HG02623 (cell line): ENCODE measurements at regions not wholly inside any gene's neighbourhood (a gene's known extent, or its start where the extent isn't known, plus 50 kb on each side); places are given as distances from the start of the nearest gene placed in this dataset.
"Not testable (repeated sequence)": the region's sequence is repeated elsewhere in the genome, so short reads cannot be mapped to it uniquely, and the experiment has no call there.

Experiments used
- ATAC-seq: cut with Tn5 transposase; IDR thresholded peaks from one replicate; pipeline ENCODE4 v1.9.1; 2021; ENCODE audit warnings: moderate library complexity; ENCODE audit not compliant: unreplicated experiment

- ATAC-seq = no peak
Observed at GRCh38 chr4:186845137-186845842, 121.6 kb upstream of the FAT1 start.

- no peak for ATAC-seq
Observed at GRCh38 chr4:186846426-186846825, 122.8 kb upstream of the FAT1 start.

- ATAC-seq = not testable (repeated sequence)
Observed at GRCh38 chr4:186847429-186848131, 123.9 kb upstream of the FAT1 start.

- no peak for ATAC-seq
Observed at GRCh38 chr4:186848437-186848836, 124.8 kb upstream of the FAT1 start.

GRCh38 chr4:186851291-186852072, 127.8 kb upstream of the FAT1 start:
- no peak for ATAC-seq

- no peak for ATAC-seq
Observed at GRCh38 chr4:186852073-186852420, 128.4 kb upstream of the FAT1 start.

- peak; percentile 58 for ATAC-seq
Observed at GRCh38 chr4:186852964-186853391, 129.3 kb upstream of the FAT1 start.

- ATAC-seq = no peak
Observed at GRCh38 chr4:186854256-186854655, 130.6 kb upstream of the FAT1 start.

- no peak for ATAC-seq
Observed at GRCh38 chr4:186855111-186855510, 131.5 kb upstream of the FAT1 start.

GRCh38 chr4:186857793-186858192, 134.1 kb upstream of the FAT1 start:
- no peak for ATAC-seq

GRCh38 chr4:186858355-186858754, 134.7 kb upstream of the FAT1 start:
- no peak for ATAC-seq

GRCh38 chr4:186859420-186859819, 135.8 kb upstream of the FAT1 start:
- ATAC-seq = no peak

- ATAC-seq = no peak
Observed at GRCh38 chr4:186861317-186861716, 137.7 kb upstream of the FAT1 start.

GRCh38 chr4:186871856-186872255, 148.2 kb upstream of the FAT1 start:
- no peak for ATAC-seq

- not testable (repeated sequence) for ATAC-seq
Observed at GRCh38 chr4:186873095-186873494, 149.4 kb upstream of the FAT1 start.

- no peak for ATAC-seq
Observed at GRCh38 chr4:186875476-186875875, 151.8 kb upstream of the FAT1 start.

GRCh38 chr4:186876961-186877626, 153.4 kb upstream of the FAT1 start:
- ATAC-seq = no peak

- ATAC-seq = no peak
Observed at GRCh38 chr4:186878203-186878776, 154.6 kb upstream of the FAT1 start.

- ATAC-seq = no peak
Observed at GRCh38 chr4:186881521-186882220, 158.0 kb upstream of the FAT1 start.

- ATAC-seq = no peak
Observed at GRCh38 chr4:186882293-186882692, 158.6 kb upstream of the FAT1 start.
